IMR-90 (cell line): ENCODE measurements at regions not wholly inside any gene's neighbourhood (a gene's known extent, or its start where the extent isn't known, plus 50 kb on each side); places are given as distances from the start of the nearest gene placed in this dataset.

Source experiments
- NFE2L2 ChIP-seq: fragments of 150-350 bp; IDR thresholded peaks from 2 replicates; pipeline ENCODE4 v1.6.1; 2016; ENCODE audit warnings: low read depth, mild to moderate bottlenecking, low read length
- POLR2A ChIP-seq: IDR thresholded peaks from 2 replicates; pipeline ENCODE4 v1.6.1; 2012; ENCODE audit warnings: mild to moderate bottlenecking, low read depth, low read length
- RAD21 ChIP-seq: IDR thresholded peaks from 2 replicates; pipeline ENCODE4 v1.6.1; 2012; ENCODE audit warnings: low read length, improper control_type of control experiment
- TF ChIP-seq, protein P1 (sequence below): conservative IDR thresholded peaks from 2 replicates; pipeline ENCODE4 v1.5.1; 2012; ENCODE audit warnings: mild to moderate bottlenecking, low read depth, low read length, improper control_type of control experiment

- TF ChIP-seq, protein P1, sequence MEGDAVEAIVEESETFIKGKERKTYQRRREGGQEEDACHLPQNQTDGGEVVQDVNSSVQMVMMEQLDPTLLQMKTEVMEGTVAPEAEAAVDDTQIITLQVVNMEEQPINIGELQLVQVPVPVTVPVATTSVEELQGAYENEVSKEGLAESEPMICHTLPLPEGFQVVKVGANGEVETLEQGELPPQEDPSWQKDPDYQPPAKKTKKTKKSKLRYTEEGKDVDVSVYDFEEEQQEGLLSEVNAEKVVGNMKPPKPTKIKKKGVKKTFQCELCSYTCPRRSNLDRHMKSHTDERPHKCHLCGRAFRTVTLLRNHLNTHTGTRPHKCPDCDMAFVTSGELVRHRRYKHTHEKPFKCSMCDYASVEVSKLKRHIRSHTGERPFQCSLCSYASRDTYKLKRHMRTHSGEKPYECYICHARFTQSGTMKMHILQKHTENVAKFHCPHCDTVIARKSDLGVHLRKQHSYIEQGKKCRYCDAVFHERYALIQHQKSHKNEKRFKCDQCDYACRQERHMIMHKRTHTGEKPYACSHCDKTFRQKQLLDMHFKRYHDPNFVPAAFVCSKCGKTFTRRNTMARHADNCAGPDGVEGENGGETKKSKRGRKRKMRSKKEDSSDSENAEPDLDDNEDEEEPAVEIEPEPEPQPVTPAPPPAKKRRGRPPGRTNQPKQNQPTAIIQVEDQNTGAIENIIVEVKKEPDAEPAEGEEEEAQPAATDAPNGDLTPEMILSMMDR: no peak
- TF ChIP-seq NFE2L2: no peak
- TF ChIP-seq POLR2A: no peak
- TF ChIP-seq RAD21: no peak
These were observed 77.1 kb upstream of the PRR23E start for GRCh38 chr3:127115691-127116351.
